Osteoblast (primary cell): ENCODE measurements at regions not wholly inside any gene's neighbourhood (a gene's known extent, or its start where the extent isn't known, plus 50 kb on each side); places are given as distances from the start of the nearest gene placed in this dataset.

Experiments
- DNase-seq: peaks from one replicate; pipeline ENCODE4 v3.0.0; 2011; ENCODE audit warnings: low spot score, mixed read lengths; ENCODE audit not compliant: insufficient read length; ENCODE audit errors: missing footprints
- H2AFZ ChIP-seq: 2 replicates; pipeline ENCODE4 v1.6.0; 2011; ENCODE audit warnings: mild to moderate bottlenecking, low read length
- H3K27ac ChIP-seq: 2 replicates; pipeline ENCODE4 v1.5.1; 2011; ENCODE audit warnings: mild to moderate bottlenecking, low read depth, low read length, moderate library complexity
- H3K27me3 ChIP-seq: 2 replicates; pipeline ENCODE4 v1.6.0; 2012; ENCODE audit warnings: mild to moderate bottlenecking, control low read depth, inconsistent platforms, low read length, moderate library complexity; ENCODE audit not compliant: insufficient read depth
- H3K36me3 ChIP-seq: 2 replicates; pipeline ENCODE4 v1.5.1; 2011; ENCODE audit warnings: mild to moderate bottlenecking, low read length, control low read depth, moderate library complexity; ENCODE audit not compliant: insufficient read depth
- H3K4me1 ChIP-seq: 2 replicates; pipeline ENCODE4 v1.5.1; 2011; ENCODE audit warnings: mild to moderate bottlenecking, low read length, control low read depth, moderate library complexity; ENCODE audit not compliant: insufficient read depth
- H3K4me2 ChIP-seq: 2 replicates; pipeline ENCODE4 v1.6.0; 2011; ENCODE audit warnings: mild to moderate bottlenecking, low read length; ENCODE audit not compliant: insufficient read depth
- H3K4me3 ChIP-seq: fragments of 200-600 bp; sonication (generic); 3 replicates; pipeline ENCODE4 v1.5.1; 2012; ENCODE audit warnings: mild to moderate bottlenecking, low read length, inconsistent platforms; ENCODE audit not compliant: insufficient read depth
- H3K79me2 ChIP-seq: 2 replicates; pipeline ENCODE4 v1.6.0; 2012; ENCODE audit warnings: mild to moderate bottlenecking, low read length, control low read depth, inconsistent platforms; ENCODE audit not compliant: insufficient read depth
- H3K9me3 ChIP-seq: 2 replicates; pipeline ENCODE4 v1.5.1; 2011; ENCODE audit warnings: low read depth, low read length, control low read depth
- H4K20me1 ChIP-seq: 2 replicates; pipeline ENCODE4 v1.6.0; 2012; ENCODE audit warnings: mild to moderate bottlenecking, low read length, control low read depth; ENCODE audit not compliant: insufficient read depth
- TF ChIP-seq, protein P1 (sequence below): IDR thresholded peaks from 2 replicates; pipeline ENCODE4 v1.5.1; 2011; ENCODE audit warnings: mild to moderate bottlenecking, low read depth, low read length, moderate library complexity; ENCODE audit errors: extremely low read depth

DNA sequence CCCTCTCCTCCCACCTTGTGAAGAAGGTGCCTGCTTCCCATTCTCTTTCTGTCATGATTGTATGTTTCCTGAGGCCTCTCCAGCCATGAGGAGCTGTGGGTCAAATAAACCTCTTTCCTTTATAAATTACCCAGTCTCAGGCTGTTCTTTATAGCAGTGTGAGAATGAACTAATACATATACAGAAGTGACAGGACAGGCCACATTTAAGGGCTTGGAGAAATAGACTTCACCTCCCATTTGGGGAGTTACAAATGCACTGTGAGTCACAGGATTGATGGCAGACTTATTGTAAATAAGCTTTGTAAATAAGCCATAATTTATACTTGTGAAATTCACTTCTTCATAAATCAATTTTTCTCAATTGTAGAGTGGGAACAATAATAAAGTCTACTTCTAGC, 543.3 kb downstream of the LRRIQ3 start:
- no peaks in the 10 kb centered on the region for H3K27me3 ChIP-seq
- no peak overlapping the region for H2AFZ ChIP-seq
- no peak for DNase-seq
- no peak overlapping the region for H3K4me3 ChIP-seq
- TF ChIP-seq, protein P1, sequence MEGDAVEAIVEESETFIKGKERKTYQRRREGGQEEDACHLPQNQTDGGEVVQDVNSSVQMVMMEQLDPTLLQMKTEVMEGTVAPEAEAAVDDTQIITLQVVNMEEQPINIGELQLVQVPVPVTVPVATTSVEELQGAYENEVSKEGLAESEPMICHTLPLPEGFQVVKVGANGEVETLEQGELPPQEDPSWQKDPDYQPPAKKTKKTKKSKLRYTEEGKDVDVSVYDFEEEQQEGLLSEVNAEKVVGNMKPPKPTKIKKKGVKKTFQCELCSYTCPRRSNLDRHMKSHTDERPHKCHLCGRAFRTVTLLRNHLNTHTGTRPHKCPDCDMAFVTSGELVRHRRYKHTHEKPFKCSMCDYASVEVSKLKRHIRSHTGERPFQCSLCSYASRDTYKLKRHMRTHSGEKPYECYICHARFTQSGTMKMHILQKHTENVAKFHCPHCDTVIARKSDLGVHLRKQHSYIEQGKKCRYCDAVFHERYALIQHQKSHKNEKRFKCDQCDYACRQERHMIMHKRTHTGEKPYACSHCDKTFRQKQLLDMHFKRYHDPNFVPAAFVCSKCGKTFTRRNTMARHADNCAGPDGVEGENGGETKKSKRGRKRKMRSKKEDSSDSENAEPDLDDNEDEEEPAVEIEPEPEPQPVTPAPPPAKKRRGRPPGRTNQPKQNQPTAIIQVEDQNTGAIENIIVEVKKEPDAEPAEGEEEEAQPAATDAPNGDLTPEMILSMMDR, result no peak
- H3K27ac ChIP-seq, result no peak overlapping the region
- H3K4me2 ChIP-seq, result no peak overlapping the region
- H3K9me3 ChIP-seq, result no peaks in the 10 kb centered on the region
- no peaks in the 10 kb centered on the region for H3K79me2 ChIP-seq
- H4K20me1 ChIP-seq, result no peaks in the 10 kb centered on the region
- no peaks in the 10 kb centered on the region for H3K4me1 ChIP-seq
- H3K36me3 ChIP-seq, result no peaks in the 10 kb centered on the region

DNA sequence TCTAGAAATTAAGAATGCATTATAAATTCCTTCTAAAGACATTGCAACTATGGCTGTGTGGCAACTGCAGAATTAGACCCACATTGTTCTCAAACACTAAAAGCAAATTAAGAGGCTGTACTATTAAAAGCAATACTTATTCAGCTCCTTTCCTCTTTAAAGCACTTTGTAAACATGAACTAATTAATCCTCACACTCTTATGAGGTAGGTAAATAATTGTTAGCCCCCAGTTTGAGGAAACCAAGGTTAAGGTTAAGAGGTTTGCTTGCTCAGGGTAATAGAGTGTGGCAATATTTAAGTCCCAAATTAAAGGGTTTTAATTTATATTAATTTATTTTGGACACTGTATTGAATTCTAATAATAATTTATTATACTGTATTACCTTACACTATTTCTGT, 553.8 kb downstream of the LRRIQ3 start:
- TF ChIP-seq, protein P1, result no peak
- no peaks in the 10 kb centered on the region for H3K9me3 ChIP-seq
- DNase-seq, result no peak
- H3K4me3 ChIP-seq, result no peak overlapping the region
- no peak overlapping the region for H3K27ac ChIP-seq
- H3K4me2 ChIP-seq, result no peak overlapping the region
- H4K20me1 ChIP-seq, result no peaks in the 10 kb centered on the region
- no peaks in the 10 kb centered on the region for H3K27me3 ChIP-seq
- no peaks in the 10 kb centered on the region for H3K36me3 ChIP-seq
- H3K4me1 ChIP-seq, result no peaks in the 10 kb centered on the region
- H2AFZ ChIP-seq, result no peak overlapping the region
- no peaks in the 10 kb centered on the region for H3K79me2 ChIP-seq

DNA sequence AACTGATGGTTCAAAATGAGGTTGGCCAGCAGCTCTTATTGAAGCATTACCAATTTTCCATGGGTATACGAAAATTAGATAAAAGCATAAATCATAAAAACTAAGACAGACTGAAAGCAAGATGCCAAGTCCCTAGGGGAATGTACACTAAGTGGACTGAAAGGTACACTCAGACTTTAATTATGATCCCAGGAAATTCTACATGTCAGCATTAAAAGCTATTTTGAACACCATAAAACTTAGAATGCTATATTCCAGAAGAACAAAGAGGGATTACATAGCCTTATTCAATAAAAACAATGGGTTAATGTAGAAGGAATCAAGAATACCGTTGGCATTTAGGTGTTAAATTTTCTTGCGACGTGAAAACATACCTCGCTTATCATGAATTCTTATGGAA, 558.5 kb downstream of the LRRIQ3 start:
- Histone ChIP-seq H3K79me2 (no peaks in the 10 kb centered on the region), H3K9me3 (no peaks in the 10 kb centered on the region), H3K4me2 (no peak overlapping the region), H3K4me1 (no peaks in the 10 kb centered on the region), H3K4me3 (no peak overlapping the region), H3K27ac (no peak overlapping the region), H3K27me3 (no peaks in the 10 kb centered on the region), H2AFZ (no peak overlapping the region), H3K36me3 (no peaks in the 10 kb centered on the region), H4K20me1 (no peaks in the 10 kb centered on the region)
- DNase-seq, result no peak
- TF ChIP-seq, protein P1, result no peak

DNA sequence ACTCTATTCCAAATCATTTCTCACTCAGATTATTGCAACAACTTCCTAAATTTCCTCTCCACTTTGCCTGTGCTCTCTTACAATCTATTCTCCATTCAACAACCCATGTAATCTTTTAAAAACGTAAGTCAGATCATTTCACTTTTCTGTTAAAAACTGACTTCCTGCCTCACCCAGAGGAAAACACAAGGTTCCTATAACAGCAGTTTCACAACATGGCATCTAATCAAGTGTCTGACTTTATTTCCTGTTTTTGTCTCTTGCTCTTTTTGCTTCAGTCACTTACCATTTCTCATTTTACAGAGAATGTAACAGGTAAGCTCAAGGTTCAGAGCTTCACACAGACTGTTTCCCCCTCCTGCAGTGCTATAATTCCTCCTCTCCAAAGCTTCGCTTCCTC, 560.7 kb downstream of the LRRIQ3 start:
- no peaks in the 10 kb centered on the region for H4K20me1 ChIP-seq
- no peak overlapping the region for H2AFZ ChIP-seq
- H3K4me2 ChIP-seq, result no peak overlapping the region
- H3K4me3 ChIP-seq, result no peak overlapping the region
- no peaks in the 10 kb centered on the region for H3K4me1 ChIP-seq
- DNase-seq, result no peak
- TF ChIP-seq, protein P1, result no peak
- H3K36me3 ChIP-seq, result no peaks in the 10 kb centered on the region
- no peaks in the 10 kb centered on the region for H3K9me3 ChIP-seq
- H3K79me2 ChIP-seq, result no peaks in the 10 kb centered on the region
- no peaks in the 10 kb centered on the region for H3K27me3 ChIP-seq
- H3K27ac ChIP-seq, result no peak overlapping the region
